ENCODE measurements at regions not wholly inside any gene's neighbourhood (a gene's known extent, or its start where the extent isn't known, plus 50 kb on each side); places are given as distances from the start of the nearest gene placed in this dataset.

DNA sequence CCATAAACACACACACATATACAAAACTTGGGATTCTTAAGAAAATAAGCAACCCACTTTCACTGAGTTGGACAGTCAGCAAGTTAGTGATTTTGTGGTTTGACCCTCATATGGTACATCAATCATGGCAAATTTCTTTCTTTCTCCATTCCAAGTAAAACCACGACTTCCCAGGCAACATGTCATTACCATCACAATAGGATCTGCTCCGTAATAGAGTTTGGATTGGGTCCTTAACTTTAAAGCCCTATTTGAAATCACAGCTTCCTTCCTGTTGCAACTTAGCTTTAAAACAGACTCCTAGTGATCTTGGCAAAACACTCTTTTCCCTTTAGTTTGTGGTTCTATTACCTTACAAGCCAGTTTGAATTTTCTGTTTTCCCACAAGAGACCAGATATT lies 483.6 kb downstream of the INHBA start:
- no peak for DNase-seq
- no peak overlapping the region for H3K4me3 ChIP-seq (replicated peaks in 1 of 3; ENCODE audit: low read depth in 2 of 3, low read length in 3 of 3)
- H3K36me3 ChIP-seq (replicated peaks in 1 of 2; ENCODE audit: control insufficient read depth in 1 of 2, insufficient read depth in 2 of 2, low read length in 2 of 2), result no peaks in the 10 kb centered on the region
- no peak overlapping the region for H3K27ac Mint-ChIP-seq
- no CpG with 5 or more reads among the region's 2 CpGs for WGBS (ENCODE audit: insufficient coverage)
- intact Hi-C loops (cut with micrococcal nuclease), result no loop called here
- no peaks in the 10 kb centered on the region for H3K4me1 Mint-ChIP-seq
- H3K27me3 Mint-ChIP-seq (ENCODE audit: low read depth in 3 of 3), result peaks cover 0 to 4% (median 3%) of the 10 kb centered on the region in 3 donors
- no peak overlapping the region for H3K4me3 Mint-ChIP-seq
- H3K9ac ChIP-seq (ENCODE audit: insufficient read depth, low read length, poor library complexity, severe bottlenecking), result no peak overlapping the region
- no peak overlapping the region for H3K27ac ChIP-seq (ENCODE audit: low read depth in 1 of 2, low read length in 2 of 2)
- no peaks in the 10 kb centered on the region for H3K27me3 ChIP-seq (ENCODE audit: control insufficient read depth in 2 of 2, insufficient read depth in 2 of 2, low read length in 2 of 2)
- no peaks in the 10 kb centered on the region for H3K36me3 Mint-ChIP-seq
- H4K20me1 ChIP-seq (ENCODE audit: insufficient read depth, low read length), result no peaks in the 10 kb centered on the region
- H2AFZ ChIP-seq (ENCODE audit: insufficient read depth, low read depth, low read length, poor library complexity, severe bottlenecking), result no peak overlapping the region
- TF ChIP-seq, protein P1, sequence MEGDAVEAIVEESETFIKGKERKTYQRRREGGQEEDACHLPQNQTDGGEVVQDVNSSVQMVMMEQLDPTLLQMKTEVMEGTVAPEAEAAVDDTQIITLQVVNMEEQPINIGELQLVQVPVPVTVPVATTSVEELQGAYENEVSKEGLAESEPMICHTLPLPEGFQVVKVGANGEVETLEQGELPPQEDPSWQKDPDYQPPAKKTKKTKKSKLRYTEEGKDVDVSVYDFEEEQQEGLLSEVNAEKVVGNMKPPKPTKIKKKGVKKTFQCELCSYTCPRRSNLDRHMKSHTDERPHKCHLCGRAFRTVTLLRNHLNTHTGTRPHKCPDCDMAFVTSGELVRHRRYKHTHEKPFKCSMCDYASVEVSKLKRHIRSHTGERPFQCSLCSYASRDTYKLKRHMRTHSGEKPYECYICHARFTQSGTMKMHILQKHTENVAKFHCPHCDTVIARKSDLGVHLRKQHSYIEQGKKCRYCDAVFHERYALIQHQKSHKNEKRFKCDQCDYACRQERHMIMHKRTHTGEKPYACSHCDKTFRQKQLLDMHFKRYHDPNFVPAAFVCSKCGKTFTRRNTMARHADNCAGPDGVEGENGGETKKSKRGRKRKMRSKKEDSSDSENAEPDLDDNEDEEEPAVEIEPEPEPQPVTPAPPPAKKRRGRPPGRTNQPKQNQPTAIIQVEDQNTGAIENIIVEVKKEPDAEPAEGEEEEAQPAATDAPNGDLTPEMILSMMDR (IDR thresholded peaks at IDR 0.05), result no peak
- no peaks in the 10 kb centered on the region for H3K4me1 ChIP-seq (ENCODE audit: control insufficient read depth in 1 of 2, insufficient read depth in 2 of 2, low read length in 2 of 2)
- H3K79me2 ChIP-seq (ENCODE audit: insufficient read depth, low read length), result no peaks in the 10 kb centered on the region
- peaks cover 0 to 3% (median 0%) of the 10 kb centered on the region in 7 donors for H3K9me3 Mint-ChIP-seq
- H3K9me3 ChIP-seq (replicated peaks in 1 of 2; ENCODE audit: control insufficient read depth in 1 of 2, insufficient read depth in 1 of 2, low read length in 2 of 2), result no peaks in the 10 kb centered on the region
- H3K4me2 ChIP-seq (replicated peaks; ENCODE audit: extremely low read depth, low read length, poor library complexity, severe bottlenecking), result no peak overlapping the region

DNA sequence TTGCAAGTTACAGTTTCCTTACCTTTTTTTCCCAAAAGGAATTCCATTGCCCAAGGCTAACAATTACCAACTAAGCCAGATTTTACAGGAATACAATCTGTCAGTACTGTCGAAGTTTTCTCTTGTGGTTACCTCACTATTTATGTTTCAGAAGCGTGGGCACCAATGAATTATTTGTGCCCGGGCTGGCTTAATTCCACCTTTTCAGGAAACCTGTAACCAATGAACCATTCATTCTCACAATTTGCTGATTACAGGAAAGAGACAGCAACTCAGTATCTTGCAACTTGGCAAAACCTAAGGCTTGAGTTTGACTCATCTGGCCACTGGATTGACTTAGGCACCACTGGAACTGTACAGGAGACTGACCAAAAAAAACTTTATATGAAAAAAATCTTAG lies 485.6 kb downstream of the INHBA start:
- Mint-ChIP-seq H3K27me3 (ENCODE audit: low read depth in 3 of 3) (peaks cover 1 to 4% (median 3%) of the 10 kb centered on the region in 3 donors), H3K9me3 (peaks cover 0 to 6% (median 0%) of the 10 kb centered on the region in 7 donors), H3K4me1 (no peaks in the 10 kb centered on the region), H3K27ac (no peak overlapping the region), H3K4me3 (no peak overlapping the region), H3K36me3 (no peaks in the 10 kb centered on the region)
- no peak overlapping the region for H3K27ac ChIP-seq (ENCODE audit: low read depth in 1 of 2, low read length in 2 of 2)
- intact Hi-C loops (cut with micrococcal nuclease), result no loop called here
- H3K27me3 ChIP-seq (ENCODE audit: control insufficient read depth in 2 of 2, insufficient read depth in 2 of 2, low read length in 2 of 2), result no peaks in the 10 kb centered on the region
- 63% methylated on average over 3 of the region's 3 CpGs for WGBS (ENCODE audit: insufficient coverage)
- TF ChIP-seq, protein P1 (IDR thresholded peaks at IDR 0.05), result no peak
- no peaks in the 10 kb centered on the region for H3K9me3 ChIP-seq (replicated peaks in 1 of 2; ENCODE audit: control insufficient read depth in 1 of 2, insufficient read depth in 1 of 2, low read length in 2 of 2)
- H3K9ac ChIP-seq (ENCODE audit: insufficient read depth, low read length, poor library complexity, severe bottlenecking), result no peak overlapping the region
- H4K20me1 ChIP-seq (ENCODE audit: insufficient read depth, low read length), result no peaks in the 10 kb centered on the region
- H3K79me2 ChIP-seq (ENCODE audit: insufficient read depth, low read length), result no peaks in the 10 kb centered on the region
- no peak for DNase-seq
- H2AFZ ChIP-seq (ENCODE audit: insufficient read depth, low read depth, low read length, poor library complexity, severe bottlenecking), result no peak overlapping the region
- no peaks in the 10 kb centered on the region for H3K4me1 ChIP-seq (ENCODE audit: control insufficient read depth in 1 of 2, insufficient read depth in 2 of 2, low read length in 2 of 2)
- H3K4me3 ChIP-seq (replicated peaks in 1 of 3; ENCODE audit: low read depth in 2 of 3, low read length in 3 of 3), result no peak overlapping the region
- no peaks in the 10 kb centered on the region for H3K36me3 ChIP-seq (replicated peaks in 1 of 2; ENCODE audit: control insufficient read depth in 1 of 2, insufficient read depth in 2 of 2, low read length in 2 of 2)
- H3K4me2 ChIP-seq (replicated peaks; ENCODE audit: extremely low read depth, low read length, poor library complexity, severe bottlenecking), result no peak overlapping the region

All from CD14-positive monocyte (primary cell).